ENCODE measurements at regions not wholly inside any gene's neighbourhood (a gene's known extent, or its start where the extent isn't known, plus 50 kb on each side); places are given as distances from the start of the nearest gene placed in this dataset.

DNA sequence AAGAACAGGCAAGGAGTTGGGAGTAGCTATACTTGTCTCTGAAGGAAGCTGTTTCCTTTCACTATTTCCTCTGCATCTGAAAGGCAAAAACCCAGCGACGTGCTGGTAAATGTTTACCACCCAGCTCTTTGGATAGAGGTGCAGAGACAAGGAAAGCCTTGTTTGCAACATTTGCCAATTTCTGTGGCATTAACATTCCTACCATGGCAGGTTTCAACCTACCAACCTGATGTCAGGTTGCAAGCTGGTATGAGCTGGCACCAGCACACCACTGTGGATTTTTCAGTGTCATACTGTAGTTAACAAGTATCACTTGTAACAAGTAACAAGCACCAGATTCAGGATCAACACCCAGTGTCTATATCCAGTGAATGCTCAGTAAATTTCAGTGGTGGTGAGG lies 294.8 kb upstream of the TMPO start:
- Histone ChIP-seq H3K4me3 (no peak overlapping the region), H3K27ac (no peak overlapping the region), H3K4me1 (no peaks in the 10 kb centered on the region), H3K9me3 (no peaks in the 10 kb centered on the region), H3K36me3 (no peaks in the 10 kb centered on the region), H3K27me3 (replicated peaks in 1 of 7) (peaks cover 0 to 6% (median 0%) of the 10 kb centered on the region in 7 donors)
- no peak for DNase-seq
- TF ChIP-seq POLR2A (IDR thresholded peaks at IDR 0.05) (no peak), POLR2AphosphoS5 (IDR thresholded peaks at IDR 0.05) (no peak)
- TF ChIP-seq, protein P1, sequence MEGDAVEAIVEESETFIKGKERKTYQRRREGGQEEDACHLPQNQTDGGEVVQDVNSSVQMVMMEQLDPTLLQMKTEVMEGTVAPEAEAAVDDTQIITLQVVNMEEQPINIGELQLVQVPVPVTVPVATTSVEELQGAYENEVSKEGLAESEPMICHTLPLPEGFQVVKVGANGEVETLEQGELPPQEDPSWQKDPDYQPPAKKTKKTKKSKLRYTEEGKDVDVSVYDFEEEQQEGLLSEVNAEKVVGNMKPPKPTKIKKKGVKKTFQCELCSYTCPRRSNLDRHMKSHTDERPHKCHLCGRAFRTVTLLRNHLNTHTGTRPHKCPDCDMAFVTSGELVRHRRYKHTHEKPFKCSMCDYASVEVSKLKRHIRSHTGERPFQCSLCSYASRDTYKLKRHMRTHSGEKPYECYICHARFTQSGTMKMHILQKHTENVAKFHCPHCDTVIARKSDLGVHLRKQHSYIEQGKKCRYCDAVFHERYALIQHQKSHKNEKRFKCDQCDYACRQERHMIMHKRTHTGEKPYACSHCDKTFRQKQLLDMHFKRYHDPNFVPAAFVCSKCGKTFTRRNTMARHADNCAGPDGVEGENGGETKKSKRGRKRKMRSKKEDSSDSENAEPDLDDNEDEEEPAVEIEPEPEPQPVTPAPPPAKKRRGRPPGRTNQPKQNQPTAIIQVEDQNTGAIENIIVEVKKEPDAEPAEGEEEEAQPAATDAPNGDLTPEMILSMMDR (IDR thresholded peaks at IDR 0.05 in 8 of 11, conservative IDR thresholded peaks at IDR 0.05 in 3 of 11): no peak
- intact Hi-C loops (cut with DNase I; ENCODE audit: low total_unique reads): no loop called here
- 13 to 21% (median 19%) methylated on average over 2 of the region's 2 CpGs for WGBS, 5 donors

DNA sequence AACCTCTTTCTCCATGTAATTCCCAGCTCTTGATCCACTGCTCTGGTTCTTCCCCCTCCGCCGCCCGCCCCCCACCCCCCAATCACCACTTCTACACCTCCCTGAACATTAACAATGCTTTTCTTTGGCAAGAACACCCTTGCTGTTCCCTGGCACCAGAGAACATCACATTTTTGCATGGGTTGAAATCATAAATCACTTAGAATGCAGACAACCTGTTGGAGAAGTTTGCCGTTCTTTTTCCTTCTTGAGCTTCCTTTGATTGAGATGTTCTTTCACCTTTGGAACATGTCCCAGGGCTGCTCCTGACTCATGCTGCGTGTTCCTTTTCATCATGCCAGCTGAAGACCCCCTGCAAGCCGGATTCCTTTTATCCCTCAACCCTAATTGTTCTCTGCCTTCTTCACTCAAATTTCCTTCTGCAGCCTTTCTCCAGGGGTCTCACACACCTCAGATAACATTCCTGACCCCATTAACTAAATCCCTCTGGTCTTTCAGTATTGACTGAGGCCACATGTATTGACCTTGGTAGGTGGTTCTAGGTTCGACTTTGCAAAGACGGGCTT lies 294.1 kb upstream of the TMPO start:
- Histone ChIP-seq H3K36me3 (no peaks in the 10 kb centered on the region), H3K27ac (no peak overlapping the region), H3K4me1 (no peaks in the 10 kb centered on the region), H3K9me3 (no peaks in the 10 kb centered on the region), H3K27me3 (replicated peaks in 1 of 7) (peaks cover 0 to 6% (median 0%) of the 10 kb centered on the region in 7 donors), H3K4me3 (no peak overlapping the region)
- DNase-seq: no peak
- WGBS, 5 donors: 69 to 75% (median 75%) methylated on average over 8 of the region's 8 CpGs
- TF ChIP-seq POLR2A (IDR thresholded peaks at IDR 0.05) (no peak), POLR2AphosphoS5 (IDR thresholded peaks at IDR 0.05) (no peak)
- TF ChIP-seq, protein P1 (IDR thresholded peaks at IDR 0.05 in 8 of 11, conservative IDR thresholded peaks at IDR 0.05 in 3 of 11): no peak
- intact Hi-C loops (cut with DNase I; ENCODE audit: low total_unique reads): no loop called here

GRCh38 chr12:98222135-98222534 lies 293.3 kb upstream of the TMPO start:
- intact Hi-C loops (cut with DNase I; ENCODE audit: low total_unique reads): no loop called here
- no peaks in the 10 kb centered on the region for H3K4me1 ChIP-seq
- H3K27me3 ChIP-seq (replicated peaks in 1 of 7): peaks cover 0 to 6% (median 0%) of the 10 kb centered on the region in 7 donors

GRCh38 chr12:98224584-98225221 lies 290.7 kb upstream of the TMPO start:
- no peaks in the 10 kb centered on the region for H3K36me3 ChIP-seq
- H3K27ac ChIP-seq: no peak overlapping the region
- H3K9me3 ChIP-seq: no peaks in the 10 kb centered on the region
- no peak overlapping the region for H3K4me3 ChIP-seq
- 50 to 69% (median 57%) methylated on average over 5 of the region's 5 CpGs for WGBS, 5 donors
- intact Hi-C loops (cut with DNase I; ENCODE audit: low total_unique reads): no loop called here
- H3K27me3 ChIP-seq (replicated peaks in 1 of 7): peaks cover 0 to 6% (median 0%) of the 10 kb centered on the region in 7 donors
- H3K4me1 ChIP-seq: no peaks in the 10 kb centered on the region
- TF ChIP-seq, protein P1 (IDR thresholded peaks at IDR 0.05 in 8 of 11, conservative IDR thresholded peaks at IDR 0.05 in 3 of 11): no peak
- TF ChIP-seq POLR2AphosphoS5 (IDR thresholded peaks at IDR 0.05) (no peak), POLR2A (IDR thresholded peaks at IDR 0.05) (no peak)
- DNase-seq: no peak

More at GRCh38 chr12:98222135-98222534, 293.3 kb upstream of the TMPO start:
- Histone ChIP-seq H3K36me3 (no peaks in the 10 kb centered on the region), H3K4me3 (no peak overlapping the region), H3K9me3 (no peaks in the 10 kb centered on the region), H3K27ac (no peak overlapping the region)
- 64 to 86% (median 78%) methylated on average over 2 of the region's 2 CpGs for whole genome bisulfite sequencing, 5 donors
- TF ChIP-seq POLR2AphosphoS5 (IDR thresholded peaks at IDR 0.05): no peak
- TF ChIP-seq POLR2A (IDR thresholded peaks at IDR 0.05): no peak
- TF ChIP-seq, protein P1 (IDR thresholded peaks at IDR 0.05 in 8 of 11, conservative IDR thresholded peaks at IDR 0.05 in 3 of 11): no peak
- no peak for DNase-seq

Measured in spleen (tissue), 11 donors.